H9 (cell line): ENCODE measurements at regions not wholly inside any gene's neighbourhood (a gene's known extent, or its start where the extent isn't known, plus 50 kb on each side); places are given as distances from the start of the nearest gene placed in this dataset.

ENCODE experiments used
- DNase-seq: peaks from one replicate; pipeline ENCODE4 v3.0.0-alpha.2; 2017
- H2AFZ ChIP-seq: one replicate; pipeline ENCODE4 v1.6.1; 2013; ENCODE audit warnings: mild to moderate bottlenecking, low read length, control low read depth, moderate library complexity
- H2AK5ac ChIP-seq: 2 replicates; pipeline ENCODE4 v1.6.1; 2013; ENCODE audit warnings: low read length, control low read depth, mixed read lengths; ENCODE audit not compliant: insufficient read length
- H2BK120ac ChIP-seq: one replicate; pipeline ENCODE4 v1.6.1; 2013; ENCODE audit warnings: low read depth, mild to moderate bottlenecking, low read length, control low read depth, inconsistent platforms; ENCODE audit not compliant: poor library complexity, severe bottlenecking
- H2BK12ac ChIP-seq: 2 replicates; pipeline ENCODE4 v1.6.1; 2013; ENCODE audit warnings: low read length, control low read depth, mixed read lengths, low read depth; ENCODE audit not compliant: insufficient read length
- H2BK15ac ChIP-seq: 2 replicates; pipeline ENCODE4 v1.6.1; 2013; ENCODE audit warnings: low read depth, low read length, control low read depth
- H2BK20ac ChIP-seq: one replicate; pipeline ENCODE4 v1.6.1; 2013; ENCODE audit warnings: low read depth, mild to moderate bottlenecking, low read length, control low read depth, inconsistent platforms; ENCODE audit not compliant: poor library complexity, severe bottlenecking
- H2BK5ac ChIP-seq: 2 replicates; pipeline ENCODE4 v1.6.1; 2013; ENCODE audit warnings: low read length, control low read depth, mixed read lengths; ENCODE audit not compliant: insufficient read length
- H3K14ac ChIP-seq: 2 replicates; pipeline ENCODE4 v1.6.1; 2013; ENCODE audit warnings: low read length, control low read depth; ENCODE audit not compliant: insufficient read depth
- H3K18ac ChIP-seq: 2 replicates; pipeline ENCODE4 v1.6.1; 2013; ENCODE audit warnings: low read depth, mild to moderate bottlenecking, mixed read lengths, low read length, control low read depth; ENCODE audit not compliant: insufficient read length
- H3K23ac ChIP-seq: 2 replicates; pipeline ENCODE4 v1.6.1; 2013; ENCODE audit warnings: low read length, control low read depth, mixed read lengths, low read depth; ENCODE audit not compliant: insufficient read length
- H3K23me2 ChIP-seq: 2 replicates; pipeline ENCODE4 v1.6.1; 2013; ENCODE audit warnings: low read depth, mild to moderate bottlenecking, mixed read lengths, low read length, control low read depth; ENCODE audit not compliant: insufficient read length, poor library complexity, severe bottlenecking
- H3K27ac ChIP-seq: 2 replicates; pipeline ENCODE4 v1.5.1; 2013; ENCODE audit warnings: low read length, control low read depth, mixed read lengths, low read depth; ENCODE audit not compliant: insufficient read length
- H3K27me3 ChIP-seq: 2 replicates; pipeline ENCODE4 v1.6.1; 2013; ENCODE audit warnings: low read length, control low read depth, inconsistent platforms; ENCODE audit not compliant: insufficient read depth
- H3K4ac ChIP-seq: 2 replicates; pipeline ENCODE4 v1.6.1; 2013; ENCODE audit warnings: low read depth, mild to moderate bottlenecking, control low read depth, inconsistent platforms, low read length, moderate library complexity
- H3K4me1 ChIP-seq: 2 replicates; pipeline ENCODE4 v1.6.1; 2013; ENCODE audit warnings: low read length, control low read depth, inconsistent platforms; ENCODE audit not compliant: insufficient read depth
- H3K4me2 ChIP-seq: 2 replicates; pipeline ENCODE4 v1.6.1; 2013; ENCODE audit warnings: low read length, control low read depth, mixed read lengths; ENCODE audit not compliant: insufficient read length, insufficient read depth
- H3K56ac ChIP-seq: 2 replicates; pipeline ENCODE4 v1.6.1; 2013; ENCODE audit warnings: low read depth, mild to moderate bottlenecking, mixed read lengths, low read length, control low read depth; ENCODE audit not compliant: insufficient read length
- H3K79me1 ChIP-seq: 2 replicates; pipeline ENCODE4 v1.6.1; 2013; ENCODE audit warnings: low read depth, mild to moderate bottlenecking, moderate library complexity, low read length, control low read depth, inconsistent platforms; ENCODE audit not compliant: insufficient read depth, poor library complexity, severe bottlenecking
- H3K79me2 ChIP-seq: 2 replicates; pipeline ENCODE4 v1.6.1; 2013; ENCODE audit warnings: low read length, control low read depth, inconsistent platforms; ENCODE audit not compliant: insufficient read depth
- H3K9ac ChIP-seq: 2 replicates; pipeline ENCODE4 v1.6.1; 2013; ENCODE audit warnings: low read length, control low read depth, mixed read lengths; ENCODE audit not compliant: insufficient read length; ENCODE audit errors: extremely low read depth
- H3K9me3 ChIP-seq: one replicate; pipeline ENCODE4 v1.6.1; 2013; ENCODE audit warnings: low read depth, low read length, inconsistent platforms; ENCODE audit not compliant: control insufficient read depth
- H3T11ph ChIP-seq: one replicate; pipeline ENCODE4 v1.6.1; 2013; ENCODE audit warnings: mild to moderate bottlenecking, low read length, control low read depth, inconsistent platforms
- H4K20me1 ChIP-seq: one replicate; pipeline ENCODE4 v1.6.1; 2013; ENCODE audit not compliant: control insufficient read depth, insufficient read length, insufficient read depth
- H4K5ac ChIP-seq: 2 replicates; pipeline ENCODE4 v1.6.1; 2013; ENCODE audit warnings: low read depth, mild to moderate bottlenecking, mixed read lengths, low read length, control low read depth; ENCODE audit not compliant: insufficient read length
- H4K8ac ChIP-seq: replicated peaks from 2 replicates; pipeline ENCODE4 v1.6.1; 2013; ENCODE audit warnings: low read length, control low read depth, mixed read lengths, low read depth; ENCODE audit not compliant: insufficient read length
- H4K91ac ChIP-seq: 2 replicates; pipeline ENCODE4 v1.6.1; 2013; ENCODE audit warnings: low read depth, mild to moderate bottlenecking, moderate library complexity, mixed read lengths, low read length, control low read depth; ENCODE audit not compliant: insufficient read length
- H3K27ac Mint-ChIP-seq, 3 experiments: 2 replicates in 2 of 3; 3 replicates in 1 of 3; pipeline ENCODE4 v1.8.0; 2020 to 2021; ENCODE audit warnings: mixed read lengths in 3 of 3, mild to moderate bottlenecking in 1 of 3, moderate library complexity in 1 of 3
- H3K27me3 Mint-ChIP-seq: 2 replicates; pipeline ENCODE4 v1.8.0; 2021; ENCODE audit warnings: low read depth, mild to moderate bottlenecking, moderate library complexity, mixed read lengths
- H3K36me3 Mint-ChIP-seq, 3 experiments: 2 replicates in 2 of 3; 3 replicates in 1 of 3; pipeline ENCODE4 v1.8.0; 2020 to 2021; ENCODE audit warnings: low read depth in 3 of 3, mixed read lengths in 3 of 3; ENCODE audit not compliant: insufficient read depth in 1 of 3
- H3K4me1 Mint-ChIP-seq, 2 experiments: 2 replicates each; pipeline ENCODE4 v1.8.0; 2020; ENCODE audit warnings: mixed read lengths in 2 of 2
- H3K4me3 Mint-ChIP-seq, 2 experiments: 2 replicates in 1 of 2; 3 replicates in 1 of 2; pipeline ENCODE4 v1.8.0; 2020 to 2021; ENCODE audit warnings: mild to moderate bottlenecking in 2 of 2, mixed read lengths in 2 of 2, moderate library complexity in 1 of 2
- H3K9me3 Mint-ChIP-seq, 2 experiments: 2 replicates in 1 of 2; 3 replicates in 1 of 2; pipeline ENCODE4 v1.8.0; 2020; ENCODE audit warnings: mild to moderate bottlenecking in 2 of 2, mixed read lengths in 2 of 2, moderate library complexity in 1 of 2
- WGBS: extraction: QIAGEN DNeasy Blood & Tissue Kit; methylation state at CpG from one replicate; pipeline ENCODE4 v1.1.7; 2013; ENCODE audit warnings: missing lambda C conversion rate, low lambda C conversion rate, mixed read lengths; ENCODE audit not compliant: insufficient read length; ENCODE audit errors: extremely low coverage; 5-methylcytosine and 5-hydroxymethylcytosine counted together
- TF ChIP-seq, protein P1 (sequence below): fragments of 200-600 bp; sonication (generic); conservative IDR thresholded peaks from 3 replicates; pipeline ENCODE4 v1.8.0; 2021; ENCODE audit warnings: antibody characterized with exemption, mild to moderate bottlenecking

DNA sequence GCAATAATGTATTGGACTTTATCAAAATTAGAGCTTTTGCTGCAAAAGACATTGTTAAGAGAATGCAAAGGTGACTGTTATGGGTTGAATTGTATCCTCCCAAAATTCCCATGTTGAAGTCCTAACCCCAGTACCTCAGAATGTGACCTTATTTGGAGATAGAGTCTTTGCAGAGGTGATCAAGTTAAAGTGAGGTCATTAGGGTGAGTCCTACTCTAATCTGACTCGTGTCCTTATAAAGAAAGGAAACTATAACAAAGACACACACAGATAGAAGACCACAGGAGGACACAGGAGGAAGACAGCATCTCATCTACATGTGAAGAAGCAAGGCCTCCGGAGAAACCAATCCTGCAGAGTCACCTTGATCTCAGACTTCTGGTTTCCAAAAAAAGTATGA lies 1011.2 kb downstream of the TBC1D22A start:
- no peaks in the 10 kb centered on the region for H3K79me1 ChIP-seq
- H3K9me3 ChIP-seq: no peaks in the 10 kb centered on the region
- H3K56ac ChIP-seq: no peak overlapping the region
- H3K4ac ChIP-seq: no peak overlapping the region
- H3K4me1 ChIP-seq: no peaks in the 10 kb centered on the region
- H3K27ac Mint-ChIP-seq: no peak overlapping the region; a peak in 1 of 7 replicates
- no peak overlapping the region for H2BK120ac ChIP-seq
- H3K9me3 Mint-ChIP-seq: peaks cover 0 to 2% of the 10 kb centered on the region in 2 experiments; a peak in 2 of 5 replicates
- H3K4me1 Mint-ChIP-seq: peaks cover 21 to 24% of the 10 kb centered on the region in 2 experiments
- no peaks in the 10 kb centered on the region for H3K79me2 ChIP-seq
- H3T11ph ChIP-seq: no peak overlapping the region
- TF ChIP-seq, protein P1, sequence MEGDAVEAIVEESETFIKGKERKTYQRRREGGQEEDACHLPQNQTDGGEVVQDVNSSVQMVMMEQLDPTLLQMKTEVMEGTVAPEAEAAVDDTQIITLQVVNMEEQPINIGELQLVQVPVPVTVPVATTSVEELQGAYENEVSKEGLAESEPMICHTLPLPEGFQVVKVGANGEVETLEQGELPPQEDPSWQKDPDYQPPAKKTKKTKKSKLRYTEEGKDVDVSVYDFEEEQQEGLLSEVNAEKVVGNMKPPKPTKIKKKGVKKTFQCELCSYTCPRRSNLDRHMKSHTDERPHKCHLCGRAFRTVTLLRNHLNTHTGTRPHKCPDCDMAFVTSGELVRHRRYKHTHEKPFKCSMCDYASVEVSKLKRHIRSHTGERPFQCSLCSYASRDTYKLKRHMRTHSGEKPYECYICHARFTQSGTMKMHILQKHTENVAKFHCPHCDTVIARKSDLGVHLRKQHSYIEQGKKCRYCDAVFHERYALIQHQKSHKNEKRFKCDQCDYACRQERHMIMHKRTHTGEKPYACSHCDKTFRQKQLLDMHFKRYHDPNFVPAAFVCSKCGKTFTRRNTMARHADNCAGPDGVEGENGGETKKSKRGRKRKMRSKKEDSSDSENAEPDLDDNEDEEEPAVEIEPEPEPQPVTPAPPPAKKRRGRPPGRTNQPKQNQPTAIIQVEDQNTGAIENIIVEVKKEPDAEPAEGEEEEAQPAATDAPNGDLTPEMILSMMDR: no peak
- H3K27ac ChIP-seq: no peak overlapping the region
- H3K23me2 ChIP-seq: no peaks in the 10 kb centered on the region
- no peak overlapping the region for H2AFZ ChIP-seq
- H4K20me1 ChIP-seq: no peaks in the 10 kb centered on the region
- no peak overlapping the region for H3K9ac ChIP-seq
- no peak overlapping the region for H3K4me2 ChIP-seq
- H2BK20ac ChIP-seq: no peak overlapping the region
- no peak overlapping the region for H4K91ac ChIP-seq
- no peak overlapping the region for H3K23ac ChIP-seq
- no peak overlapping the region for H4K8ac ChIP-seq
- no peak overlapping the region for H4K5ac ChIP-seq
- H3K27me3 ChIP-seq: no peaks in the 10 kb centered on the region
- no peak overlapping the region for H2BK5ac ChIP-seq
- no peak overlapping the region for H3K18ac ChIP-seq
- H3K27me3 Mint-ChIP-seq: peaks cover 10% of the 10 kb centered on the region
- no peak overlapping the region for H2BK12ac ChIP-seq
- DNase-seq: no peak
- no peak overlapping the region for H3K14ac ChIP-seq
- H3K4me3 Mint-ChIP-seq: no peak overlapping the region
- H2BK15ac ChIP-seq: no peak overlapping the region
- no peaks in the 10 kb centered on the region; a peak in 1 of 7 replicates for H3K36me3 Mint-ChIP-seq
- no peak overlapping the region for H2AK5ac ChIP-seq
- WGBS: no CpG with 5 or more reads among the region's 2 CpGs
